H9 (cell line): ENCODE measurements at regions not wholly inside any gene's neighbourhood (a gene's known extent, or its start where the extent isn't known, plus 50 kb on each side); places are given as distances from the start of the nearest gene placed in this dataset.

Experiments used
- DNase-seq: peaks from one replicate; pipeline ENCODE4 v3.0.0-alpha.2; 2017
- H2AFZ ChIP-seq: one replicate; pipeline ENCODE4 v1.6.1; 2013; ENCODE audit warnings: mild to moderate bottlenecking, low read length, control low read depth, moderate library complexity
- H2AK5ac ChIP-seq: 2 replicates; pipeline ENCODE4 v1.6.1; 2013; ENCODE audit warnings: low read length, control low read depth, mixed read lengths; ENCODE audit not compliant: insufficient read length
- H2BK120ac ChIP-seq: one replicate; pipeline ENCODE4 v1.6.1; 2013; ENCODE audit warnings: low read depth, mild to moderate bottlenecking, low read length, control low read depth, inconsistent platforms; ENCODE audit not compliant: poor library complexity, severe bottlenecking
- H2BK12ac ChIP-seq: 2 replicates; pipeline ENCODE4 v1.6.1; 2013; ENCODE audit warnings: low read length, control low read depth, mixed read lengths, low read depth; ENCODE audit not compliant: insufficient read length
- H2BK15ac ChIP-seq: 2 replicates; pipeline ENCODE4 v1.6.1; 2013; ENCODE audit warnings: low read depth, low read length, control low read depth
- H2BK20ac ChIP-seq: one replicate; pipeline ENCODE4 v1.6.1; 2013; ENCODE audit warnings: low read depth, mild to moderate bottlenecking, low read length, control low read depth, inconsistent platforms; ENCODE audit not compliant: poor library complexity, severe bottlenecking
- H2BK5ac ChIP-seq: 2 replicates; pipeline ENCODE4 v1.6.1; 2013; ENCODE audit warnings: low read length, control low read depth, mixed read lengths; ENCODE audit not compliant: insufficient read length
- H3K14ac ChIP-seq: 2 replicates; pipeline ENCODE4 v1.6.1; 2013; ENCODE audit warnings: low read length, control low read depth; ENCODE audit not compliant: insufficient read depth
- H3K18ac ChIP-seq: 2 replicates; pipeline ENCODE4 v1.6.1; 2013; ENCODE audit warnings: low read depth, mild to moderate bottlenecking, mixed read lengths, low read length, control low read depth; ENCODE audit not compliant: insufficient read length
- H3K23ac ChIP-seq: 2 replicates; pipeline ENCODE4 v1.6.1; 2013; ENCODE audit warnings: low read length, control low read depth, mixed read lengths, low read depth; ENCODE audit not compliant: insufficient read length
- H3K23me2 ChIP-seq: 2 replicates; pipeline ENCODE4 v1.6.1; 2013; ENCODE audit warnings: low read depth, mild to moderate bottlenecking, mixed read lengths, low read length, control low read depth; ENCODE audit not compliant: insufficient read length, poor library complexity, severe bottlenecking
- H3K27ac ChIP-seq: 2 replicates; pipeline ENCODE4 v1.5.1; 2013; ENCODE audit warnings: low read length, control low read depth, mixed read lengths, low read depth; ENCODE audit not compliant: insufficient read length
- H3K27me3 ChIP-seq: 2 replicates; pipeline ENCODE4 v1.6.1; 2013; ENCODE audit warnings: low read length, control low read depth, inconsistent platforms; ENCODE audit not compliant: insufficient read depth
- H3K4ac ChIP-seq: 2 replicates; pipeline ENCODE4 v1.6.1; 2013; ENCODE audit warnings: low read depth, mild to moderate bottlenecking, control low read depth, inconsistent platforms, low read length, moderate library complexity
- H3K4me1 ChIP-seq: 2 replicates; pipeline ENCODE4 v1.6.1; 2013; ENCODE audit warnings: low read length, control low read depth, inconsistent platforms; ENCODE audit not compliant: insufficient read depth
- H3K4me2 ChIP-seq: 2 replicates; pipeline ENCODE4 v1.6.1; 2013; ENCODE audit warnings: low read length, control low read depth, mixed read lengths; ENCODE audit not compliant: insufficient read length, insufficient read depth
- H3K56ac ChIP-seq: 2 replicates; pipeline ENCODE4 v1.6.1; 2013; ENCODE audit warnings: low read depth, mild to moderate bottlenecking, mixed read lengths, low read length, control low read depth; ENCODE audit not compliant: insufficient read length
- H3K79me1 ChIP-seq: 2 replicates; pipeline ENCODE4 v1.6.1; 2013; ENCODE audit warnings: low read depth, mild to moderate bottlenecking, moderate library complexity, low read length, control low read depth, inconsistent platforms; ENCODE audit not compliant: insufficient read depth, poor library complexity, severe bottlenecking
- H3K79me2 ChIP-seq: 2 replicates; pipeline ENCODE4 v1.6.1; 2013; ENCODE audit warnings: low read length, control low read depth, inconsistent platforms; ENCODE audit not compliant: insufficient read depth
- H3K9ac ChIP-seq: 2 replicates; pipeline ENCODE4 v1.6.1; 2013; ENCODE audit warnings: low read length, control low read depth, mixed read lengths; ENCODE audit not compliant: insufficient read length; ENCODE audit errors: extremely low read depth
- H3K9me3 ChIP-seq: one replicate; pipeline ENCODE4 v1.6.1; 2013; ENCODE audit warnings: low read depth, low read length, inconsistent platforms; ENCODE audit not compliant: control insufficient read depth
- H3T11ph ChIP-seq: one replicate; pipeline ENCODE4 v1.6.1; 2013; ENCODE audit warnings: mild to moderate bottlenecking, low read length, control low read depth, inconsistent platforms
- H4K20me1 ChIP-seq: one replicate; pipeline ENCODE4 v1.6.1; 2013; ENCODE audit not compliant: control insufficient read depth, insufficient read length, insufficient read depth
- H4K5ac ChIP-seq: 2 replicates; pipeline ENCODE4 v1.6.1; 2013; ENCODE audit warnings: low read depth, mild to moderate bottlenecking, mixed read lengths, low read length, control low read depth; ENCODE audit not compliant: insufficient read length
- H4K8ac ChIP-seq: replicated peaks from 2 replicates; pipeline ENCODE4 v1.6.1; 2013; ENCODE audit warnings: low read length, control low read depth, mixed read lengths, low read depth; ENCODE audit not compliant: insufficient read length
- H4K91ac ChIP-seq: 2 replicates; pipeline ENCODE4 v1.6.1; 2013; ENCODE audit warnings: low read depth, mild to moderate bottlenecking, moderate library complexity, mixed read lengths, low read length, control low read depth; ENCODE audit not compliant: insufficient read length
- H3K27ac Mint-ChIP-seq, 3 experiments: 2 replicates in 2 of 3; 3 replicates in 1 of 3; pipeline ENCODE4 v1.8.0; 2020 to 2021; ENCODE audit warnings: mixed read lengths in 3 of 3, mild to moderate bottlenecking in 1 of 3, moderate library complexity in 1 of 3
- H3K27me3 Mint-ChIP-seq: 2 replicates; pipeline ENCODE4 v1.8.0; 2021; ENCODE audit warnings: low read depth, mild to moderate bottlenecking, moderate library complexity, mixed read lengths
- H3K36me3 Mint-ChIP-seq, 3 experiments: 2 replicates in 2 of 3; 3 replicates in 1 of 3; pipeline ENCODE4 v1.8.0; 2020 to 2021; ENCODE audit warnings: low read depth in 3 of 3, mixed read lengths in 3 of 3; ENCODE audit not compliant: insufficient read depth in 1 of 3
- H3K4me1 Mint-ChIP-seq, 2 experiments: 2 replicates each; pipeline ENCODE4 v1.8.0; 2020; ENCODE audit warnings: mixed read lengths in 2 of 2
- H3K4me3 Mint-ChIP-seq, 2 experiments: 2 replicates in 1 of 2; 3 replicates in 1 of 2; pipeline ENCODE4 v1.8.0; 2020 to 2021; ENCODE audit warnings: mild to moderate bottlenecking in 2 of 2, mixed read lengths in 2 of 2, moderate library complexity in 1 of 2
- H3K9me3 Mint-ChIP-seq, 2 experiments: 2 replicates in 1 of 2; 3 replicates in 1 of 2; pipeline ENCODE4 v1.8.0; 2020; ENCODE audit warnings: mild to moderate bottlenecking in 2 of 2, mixed read lengths in 2 of 2, moderate library complexity in 1 of 2
- WGBS: extraction: QIAGEN DNeasy Blood & Tissue Kit; methylation state at CpG from one replicate; pipeline ENCODE4 v1.1.7; 2013; ENCODE audit warnings: missing lambda C conversion rate, low lambda C conversion rate, mixed read lengths; ENCODE audit not compliant: insufficient read length; ENCODE audit errors: extremely low coverage; 5-methylcytosine and 5-hydroxymethylcytosine counted together
- TF ChIP-seq, protein P1 (sequence below): fragments of 200-600 bp; sonication (generic); conservative IDR thresholded peaks from 3 replicates; pipeline ENCODE4 v1.8.0; 2021; ENCODE audit warnings: antibody characterized with exemption, mild to moderate bottlenecking

GRCh38 chr11:71076525-71077304, 175.7 kb downstream of the SHANK2 start:
- H3K4ac ChIP-seq: no peak overlapping the region
- no peak overlapping the region for H3K23ac ChIP-seq
- no CpG with 5 or more reads among the region's 7 CpGs for WGBS
- Mint-ChIP-seq H3K4me3 (no peak overlapping the region), H3K4me1 (peaks cover 18 to 19% of the 10 kb centered on the region in 2 experiments), H3K27ac (peak overlapping the region in 1 of 3 experiments; percentile 51; a peak in 1 of 7 replicates), H3K36me3 (peaks cover 23 to 48% (median 42%) of the 10 kb centered on the region in 3 experiments), H3K27me3 (peaks cover 1% of the 10 kb centered on the region; the same call in 1 of the 2 replicates), H3K9me3 (peaks cover 17 to 21% of the 10 kb centered on the region in 2 experiments)
- H4K20me1 ChIP-seq: no peaks in the 10 kb centered on the region
- no peak overlapping the region for H2BK15ac ChIP-seq
- H3K9me3 ChIP-seq: peaks cover 8% of the 10 kb centered on the region
- no peak overlapping the region for H2BK120ac ChIP-seq
- no peak overlapping the region for H4K8ac ChIP-seq
- no peak overlapping the region for H2BK12ac ChIP-seq
- no peaks in the 10 kb centered on the region for H3K79me1 ChIP-seq
- H3K18ac ChIP-seq: no peak overlapping the region
- no peak overlapping the region; the same call in 1 of the 2 replicates for H3K14ac ChIP-seq
- no peak overlapping the region for H2AK5ac ChIP-seq
- no peak for DNase-seq
- H3K4me1 ChIP-seq: no peaks in the 10 kb centered on the region
- no peak overlapping the region for H2AFZ ChIP-seq
- no peak overlapping the region for H2BK5ac ChIP-seq
- H3K4me2 ChIP-seq: no peak overlapping the region
- H4K5ac ChIP-seq: no peak overlapping the region
- TF ChIP-seq, protein P1, sequence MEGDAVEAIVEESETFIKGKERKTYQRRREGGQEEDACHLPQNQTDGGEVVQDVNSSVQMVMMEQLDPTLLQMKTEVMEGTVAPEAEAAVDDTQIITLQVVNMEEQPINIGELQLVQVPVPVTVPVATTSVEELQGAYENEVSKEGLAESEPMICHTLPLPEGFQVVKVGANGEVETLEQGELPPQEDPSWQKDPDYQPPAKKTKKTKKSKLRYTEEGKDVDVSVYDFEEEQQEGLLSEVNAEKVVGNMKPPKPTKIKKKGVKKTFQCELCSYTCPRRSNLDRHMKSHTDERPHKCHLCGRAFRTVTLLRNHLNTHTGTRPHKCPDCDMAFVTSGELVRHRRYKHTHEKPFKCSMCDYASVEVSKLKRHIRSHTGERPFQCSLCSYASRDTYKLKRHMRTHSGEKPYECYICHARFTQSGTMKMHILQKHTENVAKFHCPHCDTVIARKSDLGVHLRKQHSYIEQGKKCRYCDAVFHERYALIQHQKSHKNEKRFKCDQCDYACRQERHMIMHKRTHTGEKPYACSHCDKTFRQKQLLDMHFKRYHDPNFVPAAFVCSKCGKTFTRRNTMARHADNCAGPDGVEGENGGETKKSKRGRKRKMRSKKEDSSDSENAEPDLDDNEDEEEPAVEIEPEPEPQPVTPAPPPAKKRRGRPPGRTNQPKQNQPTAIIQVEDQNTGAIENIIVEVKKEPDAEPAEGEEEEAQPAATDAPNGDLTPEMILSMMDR: no peak
- no peak overlapping the region for H3K9ac ChIP-seq
- H4K91ac ChIP-seq: no peak overlapping the region
- H3K27me3 ChIP-seq: no peaks in the 10 kb centered on the region
- no peak overlapping the region for H2BK20ac ChIP-seq
- no peaks in the 10 kb centered on the region for H3K79me2 ChIP-seq
- no peak overlapping the region for H3T11ph ChIP-seq
- H3K56ac ChIP-seq: no peak overlapping the region
- no peak overlapping the region for H3K27ac ChIP-seq
- H3K23me2 ChIP-seq: no peaks in the 10 kb centered on the region
